H1 (cell line): ENCODE measurements at regions not wholly inside any gene's neighbourhood (a gene's known extent, or its start where the extent isn't known, plus 50 kb on each side); places are given as distances from the start of the nearest gene placed in this dataset.

Source experiments
- CTCF ChIA-PET: fragments of 300-600 bp; sonication (Branson Sonifier 250); formaldehyde crosslinking; loops from one replicate; lab custom pipeline; 2021; ENCODE audit not compliant: partially characterized antibody; lab: Charles Lee
- POLR2A ChIA-PET: fragments of 300-600 bp; sonication (Branson Sonifier 250); formaldehyde crosslinking; loops from one replicate; lab custom pipeline; 2021; ENCODE audit warnings: inconsistent platforms; ENCODE audit not compliant: partially characterized antibody; lab: Charles Lee
- DNase-seq, 2 experiments: peaks; one replicate each; pipeline versions ENCODE4 v3.0.0 to v3.0.0-alpha.2; 2010 to 2022; ENCODE audit warnings: low spot score in 2 of 2, low read depth in 1 of 2, mixed read lengths in 1 of 2
- FAIRE-seq: peaks from 2 replicates; lab custom pipeline; 2011; peaks lifted over from hg19 to GRCh38; lab: Jason Lieb, UNC
- H2AFZ ChIP-seq: 2 replicates; pipeline ENCODE4 v1.8.1; 2012; ENCODE audit warnings: low read length, inconsistent platforms
- H2AK5ac ChIP-seq: 2 replicates; pipeline ENCODE4 v1.6.1; 2013; ENCODE audit warnings: low read depth, low read length
- H2BK120ac ChIP-seq: replicated peaks from 2 replicates; pipeline ENCODE3; 2013; ENCODE audit warnings: low read depth, low read length, inconsistent platforms
- H2BK12ac ChIP-seq: 2 replicates; pipeline ENCODE4 v1.6.1; 2013; ENCODE audit warnings: low read depth, low read length
- H2BK15ac ChIP-seq: 2 replicates; pipeline ENCODE4 v1.6.1; 2013; ENCODE audit warnings: low read length
- H2BK20ac ChIP-seq: 2 replicates; pipeline ENCODE4 v1.6.1; 2013; ENCODE audit warnings: low read length
- H2BK5ac ChIP-seq: 2 replicates; pipeline ENCODE4 v1.6.1; 2013; ENCODE audit warnings: low read depth, low read length
- H3K14ac ChIP-seq: 2 replicates; pipeline ENCODE4 v1.6.1; 2013; ENCODE audit warnings: inconsistent platforms; ENCODE audit not compliant: insufficient read length
- H3K18ac ChIP-seq: 2 replicates; pipeline ENCODE4 v1.6.1; 2013; ENCODE audit warnings: low read length; ENCODE audit errors: extremely low read depth
- H3K23ac ChIP-seq: 2 replicates; pipeline ENCODE4 v1.6.1; 2013; ENCODE audit warnings: inconsistent platforms; ENCODE audit not compliant: insufficient read length
- H3K23me2 ChIP-seq: 2 replicates; pipeline ENCODE4 v1.6.1; 2013; ENCODE audit warnings: low read depth, low read length
- H3K27ac ChIP-seq: 2 replicates; pipeline ENCODE4 v1.6.1; 2011; ENCODE audit warnings: low read depth, low read length, inconsistent platforms
- H3K27me3 ChIP-seq, 4 experiments: replicated peaks in 1 of 4; 1 replicate in 1 of 4; 2 replicates in 3 of 4; pipeline versions ENCODE4 v1.6.1 to v1.8.1; 2011 to 2013; ENCODE audit warnings: low read length in 3 of 4, mild to moderate bottlenecking in 3 of 4, inconsistent platforms in 2 of 4, mixed read lengths in 2 of 4, moderate library complexity in 1 of 4; ENCODE audit not compliant: control insufficient read depth in 3 of 4, insufficient read depth in 3 of 4; ENCODE audit errors: extremely low read depth in 1 of 4
- H3K36me3 ChIP-seq, 4 experiments: 2 replicates each; pipeline versions ENCODE4 v1.6.1 to v1.8.1; 2011 to 2013; ENCODE audit warnings: mild to moderate bottlenecking in 4 of 4, low read length in 3 of 4, moderate library complexity in 2 of 4, control low read depth in 1 of 4, inconsistent platforms in 1 of 4; ENCODE audit not compliant: insufficient read depth in 4 of 4, control insufficient read depth in 2 of 4
- H3K4ac ChIP-seq: replicated peaks from 2 replicates; pipeline ENCODE3; 2013; ENCODE audit warnings: low read length, low read depth, mixed read lengths, inconsistent platforms; ENCODE audit not compliant: insufficient read length
- H3K4me1 ChIP-seq, 4 experiments: replicated peaks in 1 of 4; 1 replicate in 1 of 4; 2 replicates in 3 of 4; pipeline versions ENCODE4 v1.6.1 to v1.8.1; 2011 to 2013; ENCODE audit warnings: low read length in 3 of 4, inconsistent platforms in 2 of 4, mixed read lengths in 1 of 4; ENCODE audit not compliant: insufficient read depth in 4 of 4, control insufficient read depth in 3 of 4
- H3K4me2 ChIP-seq, 2 experiments: 2 replicates each; pipeline versions ENCODE4 v1.6.1 to v1.8.1; 2011 to 2013; ENCODE audit warnings: low read depth in 2 of 2, low read length in 2 of 2, control low read depth in 1 of 2, inconsistent platforms in 1 of 2, mild to moderate bottlenecking in 1 of 2; ENCODE audit not compliant: insufficient read depth in 1 of 2
- H3K4me3 ChIP-seq, 4 experiments: fragments of 200-600, 300-600 bp in 1 of 4; sonication (generic), shearing (Covaris generic), sonication (Bioruptor Twin) in 1 of 4; 2 replicates each; pipeline versions ENCODE4 v1.5.1 to v1.8.1; 2011 to 2016; ENCODE audit warnings: low read length in 4 of 4, low read depth in 3 of 4, control low read depth in 2 of 4, inconsistent platforms in 2 of 4, mild to moderate bottlenecking in 2 of 4, mixed read lengths in 1 of 4, moderate library complexity in 1 of 4; ENCODE audit not compliant: insufficient read depth in 2 of 4; ENCODE audit errors: extremely low read depth in 1 of 4
- H3K56ac ChIP-seq: replicated peaks from 2 replicates; pipeline ENCODE3; 2013; ENCODE audit warnings: low read depth, mild to moderate bottlenecking, mixed read lengths, low read length, inconsistent platforms; ENCODE audit not compliant: insufficient read length
- H3K79me1 ChIP-seq: 2 replicates; pipeline ENCODE4 v1.6.1; 2013; ENCODE audit warnings: low read depth, low read length, control low read depth
- H3K79me2 ChIP-seq, 2 experiments: 2 replicates each; pipeline versions ENCODE4 v1.6.1 to v1.8.1; 2012 to 2013; ENCODE audit warnings: low read length in 2 of 2, mild to moderate bottlenecking in 2 of 2, inconsistent platforms in 1 of 2; ENCODE audit not compliant: insufficient read depth in 2 of 2, control insufficient read depth in 1 of 2
- H3K9ac ChIP-seq, 4 experiments: replicated peaks in 1 of 4; 1 replicate in 1 of 4; 2 replicates in 3 of 4; pipeline versions ENCODE4 v1.6.1 to v1.8.1; 2011 to 2013; ENCODE audit warnings: low read depth in 3 of 4, low read length in 3 of 4, control low read depth in 2 of 4, mild to moderate bottlenecking in 2 of 4, moderate library complexity in 2 of 4, inconsistent platforms in 1 of 4; ENCODE audit errors: extremely low read depth in 1 of 4
- H3K9me3 ChIP-seq, 2 experiments: 2 replicates each; pipeline versions ENCODE4 v1.6.1 to v1.8.1; 2012 to 2013; ENCODE audit warnings: mild to moderate bottlenecking in 2 of 2, moderate library complexity in 2 of 2, control low read depth in 1 of 2, inconsistent platforms in 1 of 2, low read depth in 1 of 2, low read length in 1 of 2, mixed read lengths in 1 of 2; ENCODE audit not compliant: insufficient read depth in 2 of 2
- H4K20me1 ChIP-seq, 2 experiments: replicated peaks in 1 of 2; 2 replicates each; pipeline versions ENCODE3 to v1.8.1; 2011 to 2013; ENCODE audit warnings: inconsistent platforms in 2 of 2, low read length in 2 of 2, mild to moderate bottlenecking in 1 of 2; ENCODE audit not compliant: insufficient read depth in 2 of 2, control insufficient read depth in 1 of 2
- H4K5ac ChIP-seq: 2 replicates; pipeline ENCODE4 v1.6.1; 2013; ENCODE audit warnings: low read length, low read depth, mixed read lengths, inconsistent platforms; ENCODE audit not compliant: insufficient read length
- H4K8ac ChIP-seq: 2 replicates; pipeline ENCODE4 v1.8.0; 2013; ENCODE audit warnings: mild to moderate bottlenecking, moderate library complexity, low read length, inconsistent platforms; ENCODE audit not compliant: insufficient read depth; ENCODE audit errors: extremely low read depth
- H4K91ac ChIP-seq: replicated peaks from 2 replicates; pipeline ENCODE3; 2013; ENCODE audit warnings: low read length, mixed read lengths, inconsistent platforms; ENCODE audit not compliant: insufficient read length
- BRCA1 ChIP-seq: IDR thresholded peaks from 2 replicates; pipeline ENCODE4 v1.6.1; 2012; ENCODE audit warnings: low read depth, low read length, improper control_type of control experiment
- CBX5 ChIP-seq: fragments of 300-800, 300-1000 bp; sonication (generic); IDR thresholded peaks from 2 replicates; pipeline ENCODE4 v1.7.1; 2016; ENCODE audit warnings: antibody characterized with exemption, low read length, low read depth
- CHD1 ChIP-seq: IDR thresholded peaks from 2 replicates; pipeline ENCODE4 v1.6.1; 2012; ENCODE audit warnings: low read depth, low read length, improper control_type of control experiment
- HDAC6 ChIP-seq: IDR thresholded peaks from one replicate; pipeline ENCODE4 v1.7.1; 2012; ENCODE audit warnings: low read depth, mild to moderate bottlenecking, inconsistent platforms, low read length, moderate library complexity
- JUND ChIP-seq: IDR thresholded peaks from 2 replicates; pipeline ENCODE4 v1.6.1; 2011; ENCODE audit warnings: mild to moderate bottlenecking, improper control_type of control experiment, low read length
- KDM1A ChIP-seq: fragments of 200-600, 300-600 bp; sonication (generic); IDR thresholded peaks from 2 replicates; pipeline ENCODE4 v1.7.1; 2016; ENCODE audit warnings: mild to moderate bottlenecking, low read length, borderline replicate concordance
- MAFK ChIP-seq: IDR thresholded peaks from 2 replicates; pipeline ENCODE4 v1.6.1; 2012; ENCODE audit warnings: low read depth, mild to moderate bottlenecking, improper control_type of control experiment, low read length
- RAD21 ChIP-seq, 2 experiments: IDR thresholded peaks in 1 of 2; conservative IDR thresholded peaks in 1 of 2; 2 replicates each; pipeline ENCODE4 v1.6.1; 2011; ENCODE audit warnings: low read depth in 2 of 2, low read length in 2 of 2, improper control_type of control experiment in 1 of 2, inconsistent platforms in 1 of 2, mild to moderate bottlenecking in 1 of 2, moderate library complexity in 1 of 2
- RBBP5 ChIP-seq: IDR thresholded peaks from 2 replicates; pipeline ENCODE4 v1.7.1; 2012; ENCODE audit warnings: low read depth, mild to moderate bottlenecking, inconsistent platforms, low read length, moderate library complexity, borderline replicate concordance
- RFX5 ChIP-seq: IDR thresholded peaks from 2 replicates; pipeline ENCODE4 v1.6.1; 2011; ENCODE audit warnings: low read depth, low read length, improper control_type of control experiment, borderline replicate concordance
- SUZ12 ChIP-seq: fragments of 200-600 bp; sonication (generic); IDR thresholded peaks from 2 replicates; pipeline ENCODE4 v1.6.1; 2012; ENCODE audit warnings: mild to moderate bottlenecking, inconsistent platforms, low read length, moderate library complexity, mixed read lengths
- TAF7 ChIP-seq: optimal IDR thresholded peaks from 2 replicates; pipeline ENCODE3; 2011; ENCODE audit warnings: low read depth, mild to moderate bottlenecking, inconsistent platforms, low read length, moderate library complexity, borderline replicate concordance
- TCF12 ChIP-seq: IDR thresholded peaks from 2 replicates; pipeline ENCODE4 v1.6.1; 2011; ENCODE audit warnings: low read depth, mild to moderate bottlenecking, low read length
- WGBS, 2 experiments: shearing (Covaris generic) in 1 of 2; methylation state at CpG; one replicate each; pipeline versions ENCODE4 v1.1.6 to v1.1.7; 2013 to 2015; ENCODE audit warnings: low lambda C conversion rate in 2 of 2, mixed read lengths in 2 of 2, inconsistent platforms in 1 of 2, low coverage in 1 of 2, missing lambda C conversion rate in 1 of 2; ENCODE audit not compliant: insufficient replicate concordance in 2 of 2, insufficient coverage in 1 of 2, insufficient read length in 1 of 2; ENCODE audit errors: extremely low coverage in 1 of 2, missing lambda C conversion rate in 1 of 2; 5-methylcytosine and 5-hydroxymethylcytosine counted together

- Histone ChIP-seq H3K4me1 (no peaks in the 10 kb centered on the region), H4K8ac (no peak overlapping the region), H3K4ac (no peak overlapping the region), H3K79me1 (no peaks in the 10 kb centered on the region), H2BK15ac (no peak overlapping the region), H2BK12ac (no peak overlapping the region), H3K79me2 (no peaks in the 10 kb centered on the region), H2BK5ac (no peak overlapping the region), H3K4me2 (no peak overlapping the region), H4K91ac (no peak overlapping the region), H3K23ac (no peak overlapping the region), H3K23me2 (no peaks in the 10 kb centered on the region), H3K9ac (no peak overlapping the region), H2BK120ac (no peak overlapping the region), H2BK20ac (no peak overlapping the region), H3K36me3 (no peaks in the 10 kb centered on the region), H3K9me3 (no peaks in the 10 kb centered on the region), H4K5ac (no peak overlapping the region), H3K56ac (no peak overlapping the region), H2AK5ac (no peak overlapping the region), H3K14ac (no peak overlapping the region), H3K27ac (no peak overlapping the region), H3K18ac (no peak overlapping the region), H2AFZ (no peak overlapping the region), H4K20me1 (no peaks in the 10 kb centered on the region), H3K27me3 (no peaks in the 10 kb centered on the region), H3K4me3 (no peak overlapping the region)
- no peak for DNase-seq
- WGBS, 2 experiments: 88% methylated on average over 1 of the region's 1 CpG; no CpG with 5 or more reads in 1 of the 2 experiments
- ChIA-PET CTCF (no interaction called here), POLR2A (no interaction called here)
- no peak for FAIRE-seq
- TF ChIP-seq TAF7 (no peak), TCF12 (no peak), RAD21 (IDR thresholded peaks at IDR 0.05 in 1 of 2, conservative IDR thresholded peaks at IDR 0.05 in 1 of 2; ENCODE audit: low read depth in 2 of 2, low read length in 2 of 2) (no peak), KDM1A (no peak), CHD1 (no peak), SUZ12 (no peak), JUND (no peak), CBX5 (no peak), BRCA1 (no peak), RFX5 (no peak), MAFK (no peak), RBBP5 (no peak), HDAC6 (no peak)
Measured at GRCh38 chr7:116429986-116430619, 69.4 kb upstream of the CAV2 start.
